ENCODE measurements at regions not wholly inside any gene's neighbourhood (a gene's known extent, or its start where the extent isn't known, plus 50 kb on each side); places are given as distances from the start of the nearest gene placed in this dataset.
A peak's percentile ranks its signal among the peaks of the same experiment; 100 is the strongest.
"Not testable (repeated sequence)": the region's sequence is repeated elsewhere in the genome, so short reads cannot be mapped to it uniquely, and the experiment has no call there.

- DNase-seq = no peak
Measured at GRCh38 chr11:49499117-49499516, 290.7 kb upstream of the FOLH1 start.

DNA sequence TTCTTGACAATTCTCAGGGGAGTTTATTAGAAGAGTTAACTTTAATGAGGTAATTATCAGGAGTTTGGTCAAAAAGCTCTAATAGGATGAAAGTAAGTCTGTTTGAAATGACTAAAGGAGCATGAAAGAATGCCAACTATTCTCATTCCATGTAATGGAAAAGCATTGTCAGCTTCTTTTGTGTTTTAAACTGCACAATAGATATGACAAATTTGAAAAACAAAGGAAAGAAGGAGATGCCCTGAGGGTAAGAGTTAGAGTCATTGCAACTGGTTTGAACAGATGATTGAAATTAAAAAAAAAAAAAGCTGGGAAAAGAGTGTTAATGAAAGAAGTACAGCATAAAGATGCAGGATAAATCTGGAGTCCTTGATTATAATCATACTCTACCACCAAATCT lies 296.8 kb upstream of the FOLH1 start:
- DNase-seq = no peak

- DNase-seq = peak; percentile 4
Measured at GRCh38 chr11:49526240-49526829, 317.9 kb upstream of the FOLH1 start.

- DNase-seq = no peak
Measured at GRCh38 chr11:49533204-49533603, 324.8 kb upstream of the FOLH1 start.

- DNase-seq = not testable (repeated sequence)
Measured at GRCh38 chr11:49538927-49539326, 330.5 kb upstream of the FOLH1 start.

GRCh38 chr11:49558261-49558847 lies 350.0 kb upstream of the FOLH1 start:
- DNase-seq = not testable (repeated sequence)

DNA sequence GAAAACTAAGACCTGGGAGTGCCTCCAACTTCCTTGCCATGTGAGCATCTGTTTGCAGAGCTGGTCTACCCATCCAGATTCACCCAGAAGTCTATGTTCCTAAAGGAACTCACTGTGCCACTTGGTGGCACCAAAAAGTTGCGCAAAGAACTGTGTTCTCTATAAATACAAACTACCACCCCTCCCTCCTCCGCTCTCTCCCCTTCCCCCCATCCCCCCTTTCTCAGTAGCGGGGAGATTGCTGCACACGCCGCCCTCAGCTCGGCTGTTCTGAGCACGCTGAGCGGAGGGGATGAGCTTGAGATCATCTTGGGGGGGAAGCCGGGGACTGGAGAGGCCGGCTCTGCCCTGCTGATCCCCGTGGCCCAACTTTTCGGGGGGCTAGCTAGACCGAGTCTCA lies 352.2 kb upstream of the FOLH1 start:
- not testable (repeated sequence) for DNase-seq

GRCh38 chr11:49561240-49561880 lies 353.0 kb upstream of the FOLH1 start:
- DNase-seq = not testable (repeated sequence)

DNA sequence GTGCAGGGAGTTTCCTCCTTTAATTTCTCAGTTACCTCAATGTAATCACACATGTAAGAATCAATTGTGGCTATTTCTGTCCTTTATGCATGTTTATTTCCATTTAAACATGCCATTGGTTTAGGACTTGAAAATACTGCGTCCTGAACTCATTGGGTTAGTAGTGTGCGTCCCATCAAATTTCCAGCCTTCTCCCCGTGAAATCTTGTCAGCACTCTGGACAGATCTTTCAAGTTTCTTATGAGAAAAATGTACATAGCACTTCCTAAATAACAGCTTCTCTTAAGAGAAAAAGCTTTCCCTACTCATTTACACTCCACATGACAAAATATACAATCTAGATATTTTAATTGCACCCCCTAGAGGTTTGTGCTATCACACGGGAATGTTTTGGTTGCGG lies 353.9 kb upstream of the FOLH1 start:
- not testable (repeated sequence) for DNase-seq

- not testable (repeated sequence) for DNase-seq
Measured at GRCh38 chr11:49579492-49579891, 371.1 kb upstream of the FOLH1 start.

GRCh38 chr11:49585495-49585894 lies 366.7 kb upstream of the OR4C13 start:
- DNase-seq = not testable (repeated sequence)

DNA sequence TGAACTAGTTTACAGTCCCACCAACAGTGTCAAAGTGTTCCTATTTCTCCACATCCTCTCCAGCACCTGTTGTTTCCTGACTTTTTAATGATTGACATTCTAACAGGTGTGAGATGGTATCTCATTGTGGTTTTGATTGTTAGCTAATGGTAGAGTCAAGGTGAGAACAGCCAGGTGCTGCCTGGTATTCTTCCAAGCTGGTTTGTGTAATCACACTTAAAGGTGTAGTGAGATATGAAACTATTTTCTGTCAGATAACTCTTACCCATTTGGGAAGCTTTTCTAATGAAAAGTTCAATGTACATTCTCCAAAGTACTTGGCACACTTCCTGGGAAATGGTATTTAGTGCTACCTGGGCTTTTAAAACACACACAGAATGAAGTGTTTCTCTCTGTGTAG lies 343.3 kb upstream of the OR4C13 start:
- DNase-seq = not testable (repeated sequence)

DNA sequence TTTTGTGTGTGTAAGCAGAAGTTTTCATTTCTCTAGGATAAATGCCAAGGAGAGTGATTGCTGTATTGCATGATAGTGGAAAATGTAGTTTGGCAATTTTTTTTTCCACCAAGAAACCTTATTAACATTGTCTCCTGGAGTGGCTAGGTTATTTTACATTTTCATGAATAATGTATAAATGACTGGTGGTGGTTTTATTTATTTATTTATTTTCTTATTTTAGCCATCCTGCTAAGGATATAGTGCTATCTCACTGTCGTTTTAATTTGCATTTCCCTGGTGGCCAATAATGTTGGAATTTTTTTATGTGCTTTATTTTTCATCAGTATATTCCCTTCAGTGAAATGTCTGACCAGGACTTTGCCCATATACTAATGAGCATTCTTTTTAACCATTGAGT lies 328.3 kb upstream of the OR4C13 start:
- not testable (repeated sequence) for DNase-seq

GRCh38 chr11:49670705-49671104 lies 281.5 kb upstream of the OR4C13 start:
- not testable (repeated sequence) for DNase-seq

- not testable (repeated sequence) for DNase-seq
Measured at GRCh38 chr11:49702121-49702520, 250.1 kb upstream of the OR4C13 start.

- DNase-seq = not testable (repeated sequence)
Measured at GRCh38 chr11:49750447-49750846, 201.7 kb upstream of the OR4C13 start.

DNA sequence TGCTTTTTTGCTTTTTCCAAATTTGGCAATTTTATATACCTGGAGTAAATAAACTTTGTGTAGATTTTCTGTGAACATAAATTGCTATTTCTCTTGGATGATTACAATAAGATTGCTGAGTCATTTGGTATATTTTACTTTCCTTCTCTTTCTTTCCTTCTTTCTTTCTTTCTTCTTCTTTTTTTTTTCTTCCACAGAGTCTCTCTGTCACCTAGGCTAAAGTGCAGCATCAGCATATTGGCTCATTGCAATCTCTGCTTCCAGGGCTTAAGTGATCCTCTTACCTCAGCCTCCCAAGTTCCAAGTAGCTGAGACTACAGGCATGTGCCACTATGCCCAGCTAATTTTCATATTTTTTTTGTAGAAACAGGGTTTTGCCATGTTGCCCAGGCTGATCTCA lies 201.2 kb upstream of the OR4C13 start:
- DNase-seq = not testable (repeated sequence)

GRCh38 chr11:49780791-49781190 lies 171.4 kb upstream of the OR4C13 start:
- not testable (repeated sequence) for DNase-seq

GRCh38 chr11:49782000-49782399 lies 170.2 kb upstream of the OR4C13 start:
- not testable (repeated sequence) for DNase-seq

DNA sequence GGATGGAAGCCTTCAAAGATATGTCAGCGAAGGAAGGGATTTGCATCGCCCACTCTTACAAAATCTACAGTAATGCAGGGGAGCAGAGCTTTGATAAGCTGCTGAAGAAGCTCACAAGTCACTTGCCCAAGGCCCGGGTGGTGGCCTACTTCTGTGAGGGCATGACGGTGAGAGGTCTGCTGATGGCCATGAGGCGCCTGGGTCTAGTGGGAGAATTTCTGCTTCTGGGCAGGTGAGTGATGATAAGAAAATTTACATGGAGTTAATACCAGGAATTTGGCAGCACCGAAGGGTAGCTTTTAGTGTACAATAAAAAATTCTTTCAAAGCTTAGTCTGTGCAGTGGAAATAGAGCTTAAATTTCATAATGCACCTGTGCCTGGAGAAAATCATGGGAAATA lies 168.3 kb upstream of the OR4C13 start:
- DNase-seq = not testable (repeated sequence)

- DNase-seq = not testable (repeated sequence)
Measured at GRCh38 chr11:49789787-49790186, 162.4 kb upstream of the OR4C13 start.

GRCh38 chr11:49798206-49798837 lies 153.9 kb upstream of the OR4C13 start:
- not testable (repeated sequence) for DNase-seq

GRCh38 chr11:49817705-49818430 lies 134.3 kb upstream of the OR4C13 start:
- DNase-seq = not testable (repeated sequence)
